Activated CD8-positive, alpha-beta T cell treated with anti-CD3 and anti-CD28 coated beads, Interleukin-2, amount 10 ng/mL, durations not matched to agents 7 days and 5 days (primary cell): ENCODE measurements at regions not wholly inside any gene's neighbourhood (a gene's known extent, or its start where the extent isn't known, plus 50 kb on each side); places are given as distances from the start of the nearest gene placed in this dataset.

Experiments
- ATAC-seq: fragments of 150-1000 bp; cut with Tn5 transposase; one replicate; pipeline ENCODE4 v1.10.0; 2021; ENCODE audit warnings: moderate library complexity
- CTCF ChIA-PET: fragments of 350-600 bp; sonication (Branson Sonifier 250); formaldehyde crosslinking; loops from one replicate; lab custom pipeline; 2021; ENCODE audit warnings: antibody characterized with exemption; lab: Charles Lee
- POLR2A ChIA-PET: fragments of 350-600 bp; sonication (Branson Sonifier 250); formaldehyde crosslinking; loops from one replicate; lab custom pipeline; 2021; ENCODE audit warnings: antibody characterized with exemption; lab: Charles Lee
- DNase-seq: peaks from one replicate; pipeline ENCODE4 v3.0.0-alpha.2; 2020
- H3K27ac Mint-ChIP-seq: one replicate; pipeline ENCODE4 v1.8.0; 2021; ENCODE audit warnings: mild to moderate bottlenecking, mixed read lengths
- H3K27me3 Mint-ChIP-seq: one replicate; pipeline ENCODE4 v1.8.0; 2021; ENCODE audit warnings: low read depth, mixed read lengths
- H3K36me3 Mint-ChIP-seq: one replicate; pipeline ENCODE4 v1.8.0; 2021; ENCODE audit warnings: low read depth, mixed read lengths
- H3K4me1 Mint-ChIP-seq: one replicate; pipeline ENCODE4 v1.8.0; 2021; ENCODE audit warnings: low read depth, mixed read lengths
- H3K4me3 Mint-ChIP-seq: one replicate; pipeline ENCODE4 v1.8.0; 2021; ENCODE audit warnings: mild to moderate bottlenecking, mixed read lengths
- H3K9me3 Mint-ChIP-seq: one replicate; pipeline ENCODE4 v1.8.0; 2022; ENCODE audit warnings: mixed read lengths; ENCODE audit not compliant: insufficient read depth

DNA sequence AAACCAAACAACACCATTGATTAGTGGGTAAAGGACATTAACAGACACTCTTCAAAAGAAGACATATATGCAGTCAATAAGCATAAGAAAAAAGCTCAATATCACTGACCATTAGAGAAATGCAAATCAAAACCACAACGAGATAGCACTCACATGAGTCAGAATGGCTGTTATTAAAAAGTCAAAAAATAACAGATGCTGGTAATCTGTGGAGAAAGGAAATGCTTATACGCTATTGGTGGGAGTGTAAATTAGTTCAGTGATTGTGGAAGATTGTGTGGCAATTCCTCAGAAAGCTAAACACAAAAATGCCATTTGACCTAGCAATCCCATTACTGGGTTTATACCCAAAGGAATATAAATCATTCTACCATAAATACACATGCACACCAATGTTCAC, 182.6 kb downstream of the TRPC6 start:
- Mint-ChIP-seq H3K36me3 (no peaks in the 10 kb centered on the region), H3K9me3 (peaks cover 9% of the 10 kb centered on the region), H3K4me1 (no peaks in the 10 kb centered on the region), H3K27ac (no peak overlapping the region), H3K27me3 (no peaks in the 10 kb centered on the region), H3K4me3 (no peak overlapping the region)
- DNase-seq = no peak
- no peak for ATAC-seq
- POLR2A ChIA-PET = no interaction called here
- CTCF ChIA-PET = no interaction called here

DNA sequence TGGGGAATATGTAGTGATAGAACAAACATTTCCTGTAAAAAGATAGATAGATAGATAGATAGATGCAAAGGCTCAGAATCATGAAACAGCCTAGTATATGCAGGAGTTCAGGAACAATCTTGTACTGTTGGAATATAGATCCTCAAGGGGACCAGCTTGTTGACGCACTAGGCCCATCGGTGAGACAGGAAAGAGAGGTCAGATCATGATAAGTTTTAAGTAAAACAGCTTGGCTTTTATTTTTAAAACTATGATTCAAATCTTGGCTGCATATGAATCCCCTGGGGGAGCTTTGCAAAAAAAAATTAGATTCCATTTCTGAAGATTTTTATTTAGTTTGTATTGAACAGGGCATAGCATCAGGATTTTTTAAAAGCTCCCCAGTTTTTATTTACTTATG, 185.8 kb downstream of the TRPC6 start:
- no peaks in the 10 kb centered on the region for H3K36me3 Mint-ChIP-seq

GRCh38 chr11:101390539-101390938, 193.3 kb downstream of the TRPC6 start:
- ChIA-PET CTCF (no interaction called here), POLR2A (no interaction called here)
- Mint-ChIP-seq H3K27me3 (no peaks in the 10 kb centered on the region), H3K4me3 (no peak overlapping the region), H3K36me3 (no peaks in the 10 kb centered on the region), H3K9me3 (peaks cover 4% of the 10 kb centered on the region), H3K27ac (no peak overlapping the region), H3K4me1 (no peaks in the 10 kb centered on the region)
- no peak for ATAC-seq
- DNase-seq = no peak

More for the DNA sequence above, 185.8 kb downstream of the TRPC6 start:
- POLR2A ChIA-PET = no interaction called here
- peaks cover 13% of the 10 kb centered on the region for H3K9me3 Mint-ChIP-seq
- no peaks in the 10 kb centered on the region for H3K4me1 Mint-ChIP-seq
- no peak overlapping the region for H3K4me3 Mint-ChIP-seq
- ATAC-seq (no peak), DNase-seq (no peak)
- CTCF ChIA-PET = no interaction called here
- H3K27ac Mint-ChIP-seq = no peak overlapping the region
- no peaks in the 10 kb centered on the region for H3K27me3 Mint-ChIP-seq

DNA sequence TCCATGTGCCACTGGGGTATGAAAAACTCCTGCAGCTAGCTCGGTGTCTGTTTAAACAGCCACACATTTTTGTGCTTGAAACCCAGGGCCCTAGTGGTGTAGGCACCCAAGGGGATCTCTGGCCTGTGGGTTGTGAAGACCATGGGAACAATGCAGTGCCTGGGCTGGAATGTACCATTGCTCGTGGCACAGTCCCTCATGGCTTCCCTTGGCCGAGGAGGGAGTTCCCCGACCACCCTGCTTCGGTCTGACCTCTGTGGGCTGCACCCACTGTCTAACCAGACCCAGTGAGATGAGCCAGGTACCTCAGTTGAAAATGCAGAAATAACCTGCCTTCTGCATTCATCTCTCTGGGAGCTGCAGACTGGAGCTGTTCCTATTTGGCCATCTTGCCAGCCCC, 214.0 kb downstream of the TRPC6 start:
- H3K27ac Mint-ChIP-seq = no peak overlapping the region
- H3K27me3 Mint-ChIP-seq = no peaks in the 10 kb centered on the region
- DNase-seq (no peak), ATAC-seq (no peak)
- ChIA-PET POLR2A (no interaction called here), CTCF (no interaction called here)
- H3K4me3 Mint-ChIP-seq = no peak overlapping the region
- no peaks in the 10 kb centered on the region for H3K4me1 Mint-ChIP-seq
- no peaks in the 10 kb centered on the region for H3K36me3 Mint-ChIP-seq
- H3K9me3 Mint-ChIP-seq = peaks cover 2% of the 10 kb centered on the region

DNA sequence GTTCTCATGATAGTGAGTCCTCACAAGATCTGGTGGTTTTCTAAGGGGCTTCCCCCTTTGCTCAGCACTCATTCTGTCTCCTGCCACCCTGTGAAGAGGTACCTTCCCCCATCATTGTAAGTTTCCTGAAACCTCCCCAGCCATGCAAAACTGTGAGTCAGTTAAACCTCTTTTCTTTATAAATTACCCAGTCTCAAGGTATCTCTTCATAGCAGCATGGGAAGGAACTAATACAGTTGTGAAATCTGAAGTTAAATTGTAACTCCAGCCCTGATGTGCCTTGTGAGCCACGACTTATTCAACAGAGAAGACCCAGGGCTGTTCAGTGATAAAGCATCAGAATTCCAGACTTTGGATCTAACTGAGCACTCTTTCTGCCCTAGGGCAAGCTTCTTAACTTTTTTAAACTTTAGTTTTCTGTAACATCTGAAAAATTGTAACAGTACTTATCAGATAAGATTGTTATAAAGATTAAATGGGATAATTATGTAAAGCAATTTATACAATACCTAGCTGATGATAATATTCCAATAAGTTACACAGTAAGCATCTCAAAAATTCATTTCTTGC, 220.0 kb downstream of the TRPC6 start:
- DNase-seq (no peak), ATAC-seq (no peak)
- no peaks in the 10 kb centered on the region for H3K36me3 Mint-ChIP-seq
- H3K27ac Mint-ChIP-seq = no peak overlapping the region
- ChIA-PET POLR2A (no interaction called here), CTCF (no interaction called here)
- no peaks in the 10 kb centered on the region for H3K27me3 Mint-ChIP-seq
- H3K4me3 Mint-ChIP-seq = no peak overlapping the region
- H3K9me3 Mint-ChIP-seq = peaks cover 4% of the 10 kb centered on the region
- no peaks in the 10 kb centered on the region for H3K4me1 Mint-ChIP-seq

GRCh38 chr11:101362643-101363042, 221.2 kb downstream of the TRPC6 start:
- no peak for ATAC-seq
- no peak for DNase-seq
- ChIA-PET POLR2A (no interaction called here), CTCF (no interaction called here)
- Mint-ChIP-seq H3K9me3 (peaks cover 4% of the 10 kb centered on the region), H3K27me3 (no peaks in the 10 kb centered on the region), H3K4me3 (no peak overlapping the region), H3K36me3 (no peaks in the 10 kb centered on the region), H3K4me1 (no peaks in the 10 kb centered on the region), H3K27ac (no peak overlapping the region)

GRCh38 chr11:101357771-101358170, 226.0 kb downstream of the TRPC6 start:
- DNase-seq (no peak), ATAC-seq (no peak)
- ChIA-PET POLR2A (no interaction called here), CTCF (no interaction called here)
- Mint-ChIP-seq H3K27me3 (no peaks in the 10 kb centered on the region), H3K27ac (no peak overlapping the region), H3K4me1 (no peaks in the 10 kb centered on the region), H3K36me3 (no peaks in the 10 kb centered on the region), H3K4me3 (no peak overlapping the region), H3K9me3 (no peaks in the 10 kb centered on the region)

DNA sequence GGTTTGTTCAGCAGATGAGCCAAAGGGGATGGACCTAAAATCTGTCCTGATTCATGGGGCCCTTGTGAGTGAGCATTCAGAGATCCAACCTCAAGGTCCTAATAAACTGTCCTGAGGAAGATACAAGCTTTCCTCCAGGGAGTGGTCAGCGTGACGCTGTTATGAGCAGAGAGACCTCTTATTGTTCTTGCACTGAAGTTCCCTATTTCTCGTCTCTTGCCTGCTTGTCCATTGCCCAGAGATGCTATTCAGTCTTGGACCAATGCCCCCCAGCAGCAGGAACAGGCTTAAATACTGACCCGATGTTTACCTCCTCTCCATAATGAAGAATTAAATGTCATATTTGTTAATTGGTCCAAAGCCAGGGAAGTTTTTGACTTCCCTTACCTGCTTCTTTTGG, 225.2 kb upstream of the PGR start:
- ATAC-seq (no peak), DNase-seq (no peak)
- Mint-ChIP-seq H3K27me3 (no peaks in the 10 kb centered on the region), H3K4me1 (no peaks in the 10 kb centered on the region), H3K36me3 (no peaks in the 10 kb centered on the region), H3K4me3 (no peak overlapping the region), H3K27ac (no peak overlapping the region), H3K9me3 (no peaks in the 10 kb centered on the region)
- CTCF ChIA-PET = no interaction called here
- POLR2A ChIA-PET = no interaction called here

GRCh38 chr11:101348786-101349185, 219.2 kb upstream of the PGR start:
- H3K4me1 Mint-ChIP-seq = no peaks in the 10 kb centered on the region
- CTCF ChIA-PET = interaction anchor here (1.4 kb wide), 1 partner anchor 121 kb away, joined by 3 read pairs; no protein-coding TSS in a partner anchor
- no peaks in the 10 kb centered on the region for H3K27me3 Mint-ChIP-seq
- H3K36me3 Mint-ChIP-seq = no peaks in the 10 kb centered on the region
- DNase-seq (no peak), ATAC-seq (no peak)
- H3K4me3 Mint-ChIP-seq = no peak overlapping the region
- no peak overlapping the region for H3K27ac Mint-ChIP-seq
- H3K9me3 Mint-ChIP-seq = peaks cover 2% of the 10 kb centered on the region
- POLR2A ChIA-PET = no interaction called here

- Mint-ChIP-seq H3K9me3 (peaks cover 7% of the 10 kb centered on the region), H3K4me1 (no peaks in the 10 kb centered on the region), H3K36me3 (no peaks in the 10 kb centered on the region), H3K4me3 (no peak overlapping the region), H3K27ac (no peak overlapping the region), H3K27me3 (no peaks in the 10 kb centered on the region)
- CTCF ChIA-PET = no interaction called here
- POLR2A ChIA-PET = no interaction called here
- ATAC-seq (no peak), DNase-seq (no peak)
Observed at GRCh38 chr11:101346591-101346990, 217.0 kb upstream of the PGR start.

GRCh38 chr11:101345891-101346290, 216.3 kb upstream of the PGR start:
- ATAC-seq = no peak
- peaks cover 7% of the 10 kb centered on the region for H3K9me3 Mint-ChIP-seq
- no peaks in the 10 kb centered on the region for H3K36me3 Mint-ChIP-seq
- no peak overlapping the region for H3K4me3 Mint-ChIP-seq
- DNase-seq = no peak
- CTCF ChIA-PET = no interaction called here
- no peaks in the 10 kb centered on the region for H3K4me1 Mint-ChIP-seq
- no peak overlapping the region for H3K27ac Mint-ChIP-seq
- H3K27me3 Mint-ChIP-seq = no peaks in the 10 kb centered on the region
- POLR2A ChIA-PET = no interaction called here

- ChIA-PET POLR2A (no interaction called here), CTCF (no interaction called here)
- DNase-seq (no peak), ATAC-seq (no peak)
- peaks cover 11% of the 10 kb centered on the region for H3K9me3 Mint-ChIP-seq
- H3K4me3 Mint-ChIP-seq = no peak overlapping the region
- no peak overlapping the region for H3K27ac Mint-ChIP-seq
- no peaks in the 10 kb centered on the region for H3K27me3 Mint-ChIP-seq
- no peaks in the 10 kb centered on the region for H3K36me3 Mint-ChIP-seq
- H3K4me1 Mint-ChIP-seq = no peaks in the 10 kb centered on the region
Observed at GRCh38 chr11:101342307-101342706, 212.7 kb upstream of the PGR start.

- ChIA-PET POLR2A (no interaction called here), CTCF (no interaction called here)
- Mint-ChIP-seq H3K27me3 (no peaks in the 10 kb centered on the region), H3K36me3 (no peaks in the 10 kb centered on the region), H3K9me3 (peaks cover 11% of the 10 kb centered on the region), H3K4me1 (no peaks in the 10 kb centered on the region), H3K27ac (no peak overlapping the region), H3K4me3 (no peak overlapping the region)
- ATAC-seq (no peak), DNase-seq (no peak)
Observed at GRCh38 chr11:101341578-101341977, 212.0 kb upstream of the PGR start.
